ENCODE measurements at regions not wholly inside any gene's neighbourhood (a gene's known extent, or its start where the extent isn't known, plus 50 kb on each side); places are given as distances from the start of the nearest gene placed in this dataset.

GRCh38 chr2:5530011-5530696, 162.0 kb upstream of the SOX11 start:
- 10% methylated on average over 11 of the region's 11 CpGs for WGBS (ENCODE audit: missing lambda C conversion rate)
- Histone ChIP-seq H3K27ac (no peak overlapping the region), H3K9me3 (0 out of 3 replicates have a peak, but pooled peaks cover 3% of the 10 kb centered on the region), H3K4me1 (no peaks in the 10 kb centered on the region), H3K4me3 (no peak overlapping the region), H3K4me2 (no peak overlapping the region)
- no peak for DNase-seq (ENCODE audit: low read depth in 1 of 2, low spot score in 1 of 2)
- CTCF ChIA-PET = no interaction called here
- ATAC-seq = no peak
- FAIRE-seq = no peak
- TF ChIP-seq, protein P1, sequence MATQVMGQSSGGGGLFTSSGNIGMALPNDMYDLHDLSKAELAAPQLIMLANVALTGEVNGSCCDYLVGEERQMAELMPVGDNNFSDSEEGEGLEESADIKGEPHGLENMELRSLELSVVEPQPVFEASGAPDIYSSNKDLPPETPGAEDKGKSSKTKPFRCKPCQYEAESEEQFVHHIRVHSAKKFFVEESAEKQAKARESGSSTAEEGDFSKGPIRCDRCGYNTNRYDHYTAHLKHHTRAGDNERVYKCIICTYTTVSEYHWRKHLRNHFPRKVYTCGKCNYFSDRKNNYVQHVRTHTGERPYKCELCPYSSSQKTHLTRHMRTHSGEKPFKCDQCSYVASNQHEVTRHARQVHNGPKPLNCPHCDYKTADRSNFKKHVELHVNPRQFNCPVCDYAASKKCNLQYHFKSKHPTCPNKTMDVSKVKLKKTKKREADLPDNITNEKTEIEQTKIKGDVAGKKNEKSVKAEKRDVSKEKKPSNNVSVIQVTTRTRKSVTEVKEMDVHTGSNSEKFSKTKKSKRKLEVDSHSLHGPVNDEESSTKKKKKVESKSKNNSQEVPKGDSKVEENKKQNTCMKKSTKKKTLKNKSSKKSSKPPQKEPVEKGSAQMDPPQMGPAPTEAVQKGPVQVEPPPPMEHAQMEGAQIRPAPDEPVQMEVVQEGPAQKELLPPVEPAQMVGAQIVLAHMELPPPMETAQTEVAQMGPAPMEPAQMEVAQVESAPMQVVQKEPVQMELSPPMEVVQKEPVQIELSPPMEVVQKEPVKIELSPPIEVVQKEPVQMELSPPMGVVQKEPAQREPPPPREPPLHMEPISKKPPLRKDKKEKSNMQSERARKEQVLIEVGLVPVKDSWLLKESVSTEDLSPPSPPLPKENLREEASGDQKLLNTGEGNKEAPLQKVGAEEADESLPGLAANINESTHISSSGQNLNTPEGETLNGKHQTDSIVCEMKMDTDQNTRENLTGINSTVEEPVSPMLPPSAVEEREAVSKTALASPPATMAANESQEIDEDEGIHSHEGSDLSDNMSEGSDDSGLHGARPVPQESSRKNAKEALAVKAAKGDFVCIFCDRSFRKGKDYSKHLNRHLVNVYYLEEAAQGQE (IDR thresholded peaks at IDR 0.05) = no peak
- TF ChIP-seq, protein P2, sequence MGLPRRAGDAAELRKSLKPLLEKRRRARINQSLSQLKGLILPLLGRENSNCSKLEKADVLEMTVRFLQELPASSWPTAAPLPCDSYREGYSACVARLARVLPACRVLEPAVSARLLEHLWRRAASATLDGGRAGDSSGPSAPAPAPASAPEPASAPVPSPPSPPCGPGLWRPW (IDR thresholded peaks at IDR 0.05) = no peak
- no peak for TF ChIP-seq RNF2 (IDR thresholded peaks at IDR 0.05; ENCODE audit: borderline replicate concordance, low read depth)
- TF ChIP-seq RFX5 (IDR thresholded peaks at IDR 0.05) = no peak
- TF ChIP-seq ZFP36 (IDR thresholded peaks at IDR 0.05; ENCODE audit: borderline replicate concordance, partially characterized antibody) = no peak
- no peak for TF ChIP-seq ESRRA (IDR thresholded peaks at IDR 0.05; ENCODE audit: borderline replicate concordance, low read length)
- no peak for TF ChIP-seq FOXS1 (CRISPR knock-in tag; IDR thresholded peaks at IDR 0.05)
- no peak for TF ChIP-seq NR3C1 (IDR thresholded peaks at IDR 0.05)
- no peak for TF ChIP-seq MAFK (IDR thresholded peaks at IDR 0.05; ENCODE audit: partially characterized antibody)
- no peak for TF ChIP-seq TP53 (CRISPR knock-in tag; IDR thresholded peaks at IDR 0.05)
- no peak for TF ChIP-seq MAX (IDR thresholded peaks at IDR 0.05)
- no peak for TF ChIP-seq GATA3 (IDR thresholded peaks at IDR 0.05; ENCODE audit: borderline replicate concordance)
- no peak for TF ChIP-seq FOSL2 (IDR thresholded peaks at IDR 0.05)
- TF ChIP-seq FOSL2 (CRISPR knock-in tag; IDR thresholded peaks at IDR 0.05) = no peak
- no peak for TF ChIP-seq PBX3 (IDR thresholded peaks at IDR 0.05)
- no peak for TF ChIP-seq NFE2L2 (conservative IDR thresholded peaks at IDR 0.05; ENCODE audit: low read length)
- TF ChIP-seq TFCP2L1 (CRISPR knock-in tag; IDR thresholded peaks at IDR 0.05) = no peak
- no peak for TF ChIP-seq PHF8 (IDR thresholded peaks at IDR 0.05; ENCODE audit: borderline replicate concordance, low read depth)
- no peak for TF ChIP-seq HOXB5 (CRISPR knock-in tag; IDR thresholded peaks at IDR 0.05)
- no peak for TF ChIP-seq HOXB13 (CRISPR knock-in tag; IDR thresholded peaks at IDR 0.05; ENCODE audit: low read depth)
- TF ChIP-seq BHLHE40 (IDR thresholded peaks at IDR 0.05; ENCODE audit: low read depth, low read length) = no peak
- POLR2A ChIA-PET = no interaction called here

DNA sequence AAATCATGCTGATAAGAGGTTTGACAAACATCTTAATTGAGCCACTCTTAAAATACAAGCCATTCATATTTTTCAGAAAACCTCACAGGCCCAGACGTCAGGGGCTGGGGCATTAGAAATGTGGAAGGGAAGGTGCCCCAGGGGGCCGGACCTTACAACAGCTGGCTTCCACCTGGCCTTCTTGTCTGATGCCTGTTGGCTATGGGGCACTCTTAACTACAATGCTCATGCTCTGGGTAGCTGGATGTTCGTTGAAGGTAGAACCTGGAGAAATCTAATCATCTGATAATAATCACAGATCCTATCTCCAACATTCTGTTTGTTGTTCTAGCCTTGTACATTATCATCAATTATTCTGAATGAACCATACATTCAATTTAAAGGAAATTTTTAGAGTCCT, 156.9 kb upstream of the SOX11 start:
- CTCF ChIA-PET = no interaction called here
- no peak overlapping the region for H3K27ac ChIP-seq
- WGBS (ENCODE audit: missing lambda C conversion rate) = 3% methylated on average over 3 of the region's 3 CpGs
- FAIRE-seq (no peak), ATAC-seq (no peak), DNase-seq (ENCODE audit: low read depth in 1 of 2, low spot score in 1 of 2) (no peak)
- no peak overlapping the region for H3K4me3 ChIP-seq
- TF ChIP-seq ZC3H11A (IDR thresholded peaks at IDR 0.05) (no peak), NFE2L2 (conservative IDR thresholded peaks at IDR 0.05; ENCODE audit: low read length) (no peak)
- peaks cover 6% of the 10 kb centered on the region; the same call in 2 of the 3 replicates for H3K9me3 ChIP-seq
- POLR2A ChIA-PET = no interaction called here
- no peak overlapping the region for H3K4me2 ChIP-seq
- no peaks in the 10 kb centered on the region for H3K4me1 ChIP-seq
